Posterior cingulate gyrus (tissue), 11 donors: ENCODE measurements at regions not wholly inside any gene's neighbourhood (a gene's known extent, or its start where the extent isn't known, plus 50 kb on each side); places are given as distances from the start of the nearest gene placed in this dataset.
"Not testable (repeated sequence)": the region's sequence is repeated elsewhere in the genome, so short reads cannot be mapped to it uniquely, and the experiment has no call there.

Experiments used
- DNase-seq, 10 donors: peaks; one replicate each; pipeline versions ENCODE4 v3.0.0 to v3.0.0-alpha.2; 2020 to 2021; ENCODE audit warnings: mixed read lengths in 3 of 10
- intact Hi-C: fragments of 100-400 bp; cut with DNase I; formaldehyde crosslinking; loops from one replicate; pipeline ENCODE4 v1.15.1; 2023

- DNase-seq, result peak in 1 of 10 donors; percentile 82
- intact Hi-C loops, result no loop called here
Observed at GRCh38 chr2:172252154-172252553, 149.5 kb upstream of the DLX2 start.

GRCh38 chr2:172253190-172254052 lies 150.7 kb upstream of the DLX2 start:
- DNase-seq, result no peak
- intact Hi-C loops, result no loop called here

DNA sequence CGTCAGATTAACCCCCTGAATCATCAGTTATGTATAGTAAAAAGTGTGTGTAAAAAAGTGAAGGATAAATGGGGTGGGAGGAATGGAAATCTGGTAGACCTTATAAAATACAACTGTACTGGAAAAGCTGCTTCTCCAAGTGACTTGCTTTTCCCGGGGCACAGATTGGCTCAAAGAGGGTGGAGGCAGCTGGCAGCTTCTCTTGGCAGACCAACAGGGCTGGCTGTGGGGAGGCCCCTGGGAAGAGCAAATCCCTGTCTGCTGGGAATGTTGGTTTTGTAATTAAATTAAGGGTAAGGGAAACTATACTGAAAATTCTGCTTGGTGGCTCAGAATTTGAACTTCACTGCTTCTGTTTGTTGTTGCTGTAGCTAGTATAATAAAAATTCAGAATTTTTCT lies 154.2 kb upstream of the DLX2 start:
- intact Hi-C loops, result no loop called here
- peak in 2 of 10 donors; percentile 70 for DNase-seq

- DNase-seq, result no peak
- intact Hi-C loops, result no loop called here
Observed at GRCh38 chr2:172259827-172260226, 157.1 kb upstream of the DLX2 start.

DNA sequence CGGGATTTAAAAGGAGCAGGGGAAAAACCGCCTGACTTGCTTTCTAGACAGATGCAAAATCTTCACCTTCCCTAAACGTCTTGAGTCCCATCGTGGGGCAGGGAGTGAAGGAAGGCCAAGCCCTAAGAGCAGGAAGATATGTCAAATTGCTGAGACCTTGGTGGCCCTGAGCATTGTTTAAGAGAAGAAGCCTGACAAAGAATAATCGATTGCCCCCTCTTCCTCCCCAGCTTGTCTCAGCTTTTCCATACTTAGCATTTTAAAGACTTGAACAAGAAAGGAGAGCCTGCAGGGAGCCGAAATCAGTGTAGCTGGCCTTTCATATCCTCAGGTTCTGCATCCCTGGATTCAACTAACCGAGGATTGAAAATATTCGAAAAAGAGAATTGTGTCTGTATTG lies 157.6 kb upstream of the DLX2 start:
- intact Hi-C loops, result no loop called here
- DNase-seq, result no peak

DNA sequence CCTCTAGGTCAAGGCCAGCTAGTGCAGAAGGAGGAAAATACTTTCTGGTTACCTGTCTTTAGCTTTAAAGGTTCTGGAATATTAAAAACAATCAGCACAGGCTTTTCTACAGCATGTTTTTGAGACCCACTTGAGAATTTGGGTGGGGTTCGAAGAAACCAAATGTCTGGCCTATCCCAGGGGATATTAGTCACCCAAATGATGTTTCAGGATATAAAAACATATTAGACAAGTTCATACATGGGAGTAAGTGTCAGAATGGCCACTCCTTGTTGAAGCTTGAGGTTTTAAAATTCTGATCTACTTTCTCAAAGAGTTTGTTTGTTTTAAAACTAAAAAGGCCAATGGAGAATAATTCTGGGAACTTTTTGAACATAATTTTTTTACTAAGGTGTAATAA lies 158.6 kb upstream of the DLX2 start:
- intact Hi-C loops, result no loop called here
- no peak for DNase-seq

DNA sequence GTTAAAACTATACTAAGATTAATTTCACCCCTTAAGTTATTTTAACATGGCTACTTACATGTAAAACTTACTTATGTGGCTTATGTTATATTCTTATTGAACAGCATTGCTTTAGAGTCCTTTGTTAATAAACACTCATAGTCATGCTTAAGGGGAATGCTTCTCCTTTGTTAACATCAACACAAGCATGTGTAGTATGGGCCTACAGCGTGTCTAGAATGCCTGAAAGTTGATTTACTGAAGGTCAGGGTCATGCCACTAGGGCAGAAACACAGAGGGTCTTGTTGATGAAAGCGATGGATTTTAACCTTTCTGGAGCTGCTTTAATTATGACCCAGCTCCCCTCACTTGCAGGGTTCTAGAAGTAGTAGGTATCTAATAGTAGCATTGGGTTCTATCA lies 159.8 kb upstream of the DLX2 start:
- intact Hi-C loops, result no loop called here
- no peak for DNase-seq

DNA sequence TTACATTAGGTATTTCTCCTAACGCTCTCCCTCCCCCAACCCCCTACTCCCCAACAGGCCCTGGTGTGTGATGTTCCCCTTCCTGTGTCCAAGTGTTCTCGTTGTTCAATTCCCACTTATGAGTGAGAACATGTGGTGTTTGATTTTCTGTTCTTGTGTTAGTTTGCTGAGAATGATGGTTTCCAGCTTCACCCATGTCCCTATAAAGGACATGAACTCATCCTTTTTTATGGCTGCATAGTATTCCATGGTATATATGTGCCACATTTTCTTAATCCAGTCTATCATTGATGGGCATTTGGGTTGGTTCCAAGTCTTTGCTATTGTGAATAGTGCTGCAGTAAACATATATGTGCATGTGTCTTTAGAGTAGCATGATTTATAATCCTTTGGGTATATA lies 162.1 kb upstream of the DLX2 start:
- DNase-seq, intact Hi-C loops: not testable (repeated sequence)

DNA sequence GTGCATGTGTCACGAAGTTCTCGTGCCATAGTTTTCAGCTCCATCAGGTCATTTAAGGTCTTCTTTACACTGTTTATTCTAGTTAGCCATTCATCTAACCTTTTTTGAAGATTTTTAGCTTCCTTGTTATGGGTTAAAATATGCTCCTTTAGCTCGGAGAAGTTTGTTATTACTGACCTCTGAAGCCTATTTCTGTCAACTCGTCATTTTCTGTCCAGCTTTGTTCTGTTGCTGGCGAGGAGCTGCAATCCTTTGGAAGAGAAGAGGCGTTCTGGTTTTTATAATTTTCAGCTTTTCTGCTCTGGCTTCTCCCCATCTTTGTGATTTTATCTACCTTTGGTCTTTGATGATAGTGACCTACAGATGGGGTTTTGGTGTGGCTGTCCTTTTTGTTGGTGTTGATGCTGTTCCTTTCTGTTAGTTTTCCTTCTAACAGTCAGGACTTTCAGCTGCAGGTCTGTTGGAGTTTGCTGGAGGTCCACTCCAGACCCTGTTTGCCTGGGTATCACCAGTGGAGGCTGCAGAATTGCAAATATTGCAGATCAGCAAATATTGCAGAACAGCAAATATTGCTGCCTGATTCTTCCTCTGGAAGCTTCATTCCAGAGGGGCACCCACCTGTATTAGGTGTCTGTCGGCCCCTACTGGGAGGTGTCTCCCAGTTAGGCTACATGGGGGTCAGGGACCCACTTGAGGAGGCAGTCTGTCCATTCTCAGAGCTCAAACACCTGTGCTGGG lies 157.7 kb upstream of the ITGA6 start:
- DNase-seq, intact Hi-C loops: not testable (repeated sequence)

- no peak for DNase-seq
- intact Hi-C loops, result no loop called here
Observed at GRCh38 chr2:172270278-172271079, 156.9 kb upstream of the ITGA6 start.

DNA sequence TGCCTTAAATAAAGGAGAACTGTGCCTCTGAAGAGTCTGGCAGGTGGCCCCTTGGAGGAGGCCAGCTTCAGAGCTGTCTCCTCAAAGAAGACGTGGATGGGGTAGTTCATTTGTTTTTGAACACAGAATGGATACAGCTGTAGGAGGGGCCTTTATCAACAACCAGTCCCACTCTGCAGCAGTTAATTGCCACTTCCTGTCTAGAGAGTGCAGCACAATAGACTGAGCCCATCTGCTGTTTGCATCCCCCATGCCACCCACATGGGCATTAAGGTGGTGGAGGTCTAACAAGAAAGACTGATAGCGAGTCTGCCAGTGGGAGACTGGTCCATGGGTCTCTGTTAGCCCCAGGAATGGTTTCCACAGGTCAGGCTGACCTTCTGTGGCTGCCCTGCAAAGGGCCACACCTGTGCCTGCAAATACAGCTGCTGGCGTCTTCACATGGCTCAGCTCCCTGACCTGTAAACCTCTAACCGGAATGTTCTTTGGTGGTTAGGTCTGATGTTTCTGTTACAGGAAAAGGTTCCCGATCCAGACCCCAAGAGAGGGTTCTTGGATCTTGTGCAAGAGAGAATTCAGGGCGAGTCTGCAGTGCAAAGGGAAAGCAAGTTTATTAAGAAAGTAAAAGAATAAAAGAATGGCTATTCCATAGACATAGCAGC lies 153.3 kb upstream of the ITGA6 start:
- intact Hi-C loops, result no loop called here

DNA sequence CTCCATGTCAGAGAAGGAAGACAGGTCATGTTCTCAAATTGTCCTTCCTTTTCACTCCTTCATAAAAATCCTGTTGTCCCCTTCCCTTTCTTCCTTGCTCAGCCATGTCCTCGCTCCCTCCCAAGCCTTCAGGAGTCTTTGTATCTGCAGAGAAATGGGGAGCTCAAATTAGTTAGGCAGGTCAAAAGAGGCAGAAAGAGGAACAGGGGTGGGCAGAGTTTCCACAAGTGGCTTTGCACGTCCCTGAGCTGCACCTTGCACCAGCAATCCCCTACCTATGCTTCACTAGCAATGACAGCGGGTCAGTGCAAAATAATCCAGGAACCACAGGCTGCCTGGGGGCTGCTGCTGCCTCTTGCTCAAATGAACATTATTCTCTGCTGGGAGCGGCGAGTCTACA lies 152.1 kb upstream of the ITGA6 start:
- no peak for DNase-seq
- intact Hi-C loops, result no loop called here

More for the DNA sequence above, 153.3 kb upstream of the ITGA6 start:
- no peak for DNase-seq

DNA sequence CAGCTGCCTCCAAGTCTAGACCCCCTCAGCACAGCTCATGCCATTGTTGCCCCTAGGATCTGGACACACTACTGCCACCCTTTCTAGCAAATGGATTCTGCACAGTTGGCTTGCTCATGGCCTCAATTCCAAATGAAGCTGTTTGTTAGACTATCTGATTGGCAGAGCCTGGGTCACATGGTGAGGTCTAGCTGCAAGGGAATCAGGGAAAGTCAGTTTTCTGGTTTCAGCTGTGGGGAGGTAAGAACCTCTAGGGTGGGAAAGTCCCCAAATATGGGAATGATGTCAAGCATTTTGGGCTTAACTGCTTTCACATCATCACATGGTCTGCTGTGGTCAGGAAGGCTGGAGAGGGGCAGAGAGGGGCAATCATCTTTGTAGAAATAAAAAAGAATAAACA lies 150.4 kb upstream of the ITGA6 start:
- DNase-seq, result no peak
- intact Hi-C loops, result no loop called here

GRCh38 chr2:172278667-172279066 lies 148.7 kb upstream of the ITGA6 start:
- intact Hi-C loops, result no loop called here
- no peak for DNase-seq

- DNase-seq, result no peak
- intact Hi-C loops, result no loop called here
Observed at GRCh38 chr2:172279214-172279613, 148.2 kb upstream of the ITGA6 start.

GRCh38 chr2:172279813-172280212 lies 147.6 kb upstream of the ITGA6 start:
- intact Hi-C loops, result no loop called here
- DNase-seq, result no peak

DNA sequence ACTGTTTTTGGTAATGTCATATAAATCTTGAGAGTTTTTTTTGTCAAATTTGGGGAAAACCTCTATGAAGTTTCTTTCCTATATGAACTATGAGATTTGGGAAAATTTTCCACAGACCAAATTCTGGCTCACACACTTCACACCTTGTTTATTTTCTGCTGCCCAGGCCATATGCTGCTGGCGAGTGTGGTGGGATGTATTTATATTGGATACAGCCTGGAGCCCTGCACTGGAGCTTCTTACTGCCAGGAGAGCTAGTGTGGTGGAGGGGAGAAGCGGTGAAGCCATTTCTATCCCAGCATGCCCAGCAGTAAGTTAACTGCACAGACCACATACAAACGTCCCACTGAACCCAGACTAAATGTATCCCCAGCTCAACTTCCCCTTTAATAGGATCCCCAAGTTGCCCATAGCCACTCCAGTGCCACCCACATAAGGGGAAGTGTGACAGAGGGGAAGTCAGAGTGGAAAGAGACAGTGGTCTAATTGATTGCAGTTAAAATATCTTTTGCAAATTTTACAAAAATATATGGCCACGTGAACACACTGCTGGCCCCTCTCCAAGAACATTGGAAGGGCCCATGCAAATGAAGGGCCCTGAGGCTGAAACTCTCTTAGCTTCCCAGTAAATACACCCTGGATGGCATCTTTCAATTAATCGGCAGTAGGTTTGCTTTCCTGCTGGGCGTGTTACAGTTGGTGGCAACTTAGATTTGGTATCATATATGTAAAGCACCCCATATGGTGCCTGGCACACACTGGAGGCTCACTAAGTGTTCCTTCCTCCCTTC lies 146.6 kb upstream of the ITGA6 start:
- intact Hi-C loops, result no loop called here
- no peak for DNase-seq

DNA sequence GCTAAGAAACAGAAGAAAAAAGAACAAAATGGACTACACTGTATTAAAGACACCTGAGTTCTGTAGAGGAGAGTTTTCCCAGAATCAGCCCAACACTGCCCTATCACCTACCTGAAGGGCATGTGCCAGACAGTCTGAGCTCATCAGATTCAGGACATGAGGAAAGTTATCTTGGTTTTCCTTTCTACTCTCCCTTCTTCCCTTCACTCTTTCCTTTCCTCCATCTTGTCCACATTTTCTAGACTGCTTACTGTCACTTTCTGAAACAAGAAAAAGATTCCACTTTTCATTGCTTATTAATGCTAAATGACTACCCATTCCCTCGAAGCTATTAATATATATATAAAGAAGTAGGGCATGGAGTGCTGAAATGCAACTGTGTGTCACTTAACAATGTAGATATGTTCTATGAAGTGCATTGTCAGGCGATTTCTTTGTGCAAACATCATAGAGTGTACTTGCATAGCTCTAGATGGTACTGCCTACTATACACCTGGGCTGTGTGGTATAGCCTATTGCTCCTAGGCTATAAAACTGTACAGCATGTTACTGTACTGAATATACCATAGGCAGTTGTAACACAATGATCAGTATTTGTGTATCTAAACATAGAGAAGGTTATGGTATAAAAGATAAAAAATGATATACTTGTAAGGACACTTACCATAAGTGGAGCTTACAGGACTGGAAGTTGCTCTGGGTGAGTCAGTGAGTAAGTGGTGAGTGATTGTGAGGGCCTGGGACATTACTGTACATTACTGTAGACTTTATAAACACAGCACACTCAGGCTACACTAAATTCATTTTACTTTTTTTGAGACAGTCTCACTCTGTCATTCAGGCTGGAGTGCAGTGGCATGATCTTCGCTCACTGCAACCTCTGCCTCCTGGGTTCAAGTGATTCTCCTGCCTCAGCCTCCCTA lies 145.5 kb upstream of the ITGA6 start:
- no peak for DNase-seq
- intact Hi-C loops, result no loop called here

DNA sequence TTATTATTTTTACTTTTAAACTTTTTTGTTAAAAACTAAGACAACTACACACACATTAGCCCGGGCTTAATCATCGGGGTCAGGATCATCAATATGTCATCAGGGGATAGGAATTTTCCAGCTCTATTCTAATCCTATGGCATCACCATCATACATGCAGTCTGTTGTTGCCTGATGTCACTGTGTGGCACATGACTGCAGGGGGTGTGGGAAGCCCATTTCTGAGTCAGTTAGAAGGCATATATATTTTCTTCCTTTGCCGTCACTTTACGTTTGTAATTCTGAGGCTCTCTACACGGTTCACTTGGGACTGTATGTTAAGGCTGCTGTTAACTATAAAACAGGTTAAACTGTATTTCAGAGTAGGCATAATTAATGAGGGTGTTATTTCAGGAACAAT lies 144.4 kb upstream of the ITGA6 start:
- no peak for DNase-seq
- intact Hi-C loops, result no loop called here
